ENCODE measurements at regions not wholly inside any gene's neighbourhood (a gene's known extent, or its start where the extent isn't known, plus 50 kb on each side); places are given as distances from the start of the nearest gene placed in this dataset.

GRCh38 chr19:28680111-28680510 is 532.8 kb downstream of the UQCRFS1 start:
- no peak for TF ChIP-seq CTCF (IDR thresholded peaks at IDR 0.05; ENCODE audit: control insufficient read depth, insufficient read depth, low read depth, low read length, missing control alignments)
- no peak overlapping the region for H3K4me3 ChIP-seq (ENCODE audit: control insufficient read depth, low read depth, low read length)
- DNase-seq (ENCODE audit: low read depth), result no peak

- DNase-seq (ENCODE audit: low read depth), result no peak
- no peak for TF ChIP-seq CTCF (IDR thresholded peaks at IDR 0.05; ENCODE audit: control insufficient read depth, insufficient read depth, low read depth, low read length, missing control alignments)
- no peak overlapping the region for H3K4me3 ChIP-seq (ENCODE audit: control insufficient read depth, low read depth, low read length)
These were observed 542.1 kb downstream of the UQCRFS1 start for GRCh38 chr19:28670836-28671235.

DNA sequence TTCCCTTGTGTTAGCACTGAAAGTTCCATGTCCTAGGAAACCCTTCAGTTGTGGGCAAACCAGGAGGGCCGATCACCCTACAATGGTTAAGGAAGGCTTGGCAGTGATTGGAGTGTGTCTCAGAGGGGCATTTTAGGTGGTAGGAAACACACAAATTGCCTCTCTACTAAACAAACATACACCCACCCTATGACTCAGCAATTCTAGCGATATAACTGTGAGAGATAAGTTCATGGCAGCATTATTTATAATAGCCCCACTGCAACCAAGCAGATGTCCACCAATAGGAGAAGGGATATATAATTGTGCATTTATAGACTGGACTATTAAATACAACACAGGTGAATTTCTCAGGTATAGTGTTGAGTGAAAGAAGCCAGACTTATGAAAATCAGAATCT is 543.1 kb downstream of the UQCRFS1 start:
- no peak overlapping the region for H3K4me3 ChIP-seq (ENCODE audit: control insufficient read depth, low read depth, low read length)
- DNase-seq (ENCODE audit: low read depth), result no peak
- TF ChIP-seq CTCF (IDR thresholded peaks at IDR 0.05; ENCODE audit: control insufficient read depth, insufficient read depth, low read depth, low read length, missing control alignments), result no peak

DNA sequence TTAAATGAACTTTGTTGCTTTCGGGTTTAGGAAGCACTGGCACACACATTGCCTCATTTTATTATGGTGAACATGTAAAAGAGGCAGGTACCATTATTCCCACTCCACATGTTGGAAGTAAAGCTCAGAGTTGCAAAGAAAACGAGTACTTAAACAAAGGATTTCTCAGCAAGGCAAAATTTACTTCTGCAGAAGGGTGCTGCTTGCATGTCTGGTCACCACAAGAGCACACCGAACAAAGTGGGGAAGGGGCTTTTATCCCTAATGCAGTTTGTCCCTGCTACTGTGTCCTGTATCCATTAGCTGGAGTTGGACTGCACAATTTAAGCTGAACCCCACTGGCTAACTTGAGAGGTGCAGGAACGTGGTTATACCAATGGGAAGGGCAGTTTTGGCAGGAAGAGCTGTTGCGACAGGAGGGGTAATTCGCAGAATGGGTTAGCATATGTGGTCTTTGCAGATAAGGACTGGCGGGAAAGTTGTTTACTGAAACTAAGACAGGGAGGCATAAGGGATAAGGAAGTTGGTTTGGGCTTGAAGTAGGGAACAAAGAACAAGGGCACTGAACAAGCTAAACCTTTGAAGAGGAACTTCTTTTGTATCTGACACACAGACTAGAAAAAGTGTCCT is 545.5 kb downstream of the UQCRFS1 start:
- DNase-seq (ENCODE audit: low read depth), result no peak
- TF ChIP-seq CTCF (IDR thresholded peaks at IDR 0.05; ENCODE audit: control insufficient read depth, insufficient read depth, low read depth, low read length, missing control alignments), result no peak
- H3K4me3 ChIP-seq (ENCODE audit: control insufficient read depth, low read depth, low read length), result no peak overlapping the region

- no peak for TF ChIP-seq CTCF (IDR thresholded peaks at IDR 0.05; ENCODE audit: control insufficient read depth, insufficient read depth, low read depth, low read length, missing control alignments)
These were observed 547.2 kb downstream of the UQCRFS1 start for GRCh38 chr19:28665748-28666147.

GRCh38 chr19:28656644-28657043 is 556.3 kb downstream of the UQCRFS1 start:
- no peak overlapping the region for H3K4me3 ChIP-seq (ENCODE audit: control insufficient read depth, low read depth, low read length)
- no peak for TF ChIP-seq CTCF (IDR thresholded peaks at IDR 0.05; ENCODE audit: control insufficient read depth, insufficient read depth, low read depth, low read length, missing control alignments)
- DNase-seq (ENCODE audit: low read depth), result no peak

More at GRCh38 chr19:28665748-28666147, 547.2 kb downstream of the UQCRFS1 start:
- no peak for DNase-seq (ENCODE audit: low read depth)
- H3K4me3 ChIP-seq (ENCODE audit: control insufficient read depth, low read depth, low read length), result no peak overlapping the region
